Spleen (tissue), 11 donors: ENCODE measurements at regions not wholly inside any gene's neighbourhood (a gene's known extent, or its start where the extent isn't known, plus 50 kb on each side); places are given as distances from the start of the nearest gene placed in this dataset.

Experiments
- DNase-seq: peaks from one replicate; pipeline ENCODE4 v3.0.0-alpha.2; 2020
- H3K27ac ChIP-seq, 8 donors: fragments of 200-600 bp; sonication (generic) in 7 of 8; 1 replicate in 4 of 8; 2 replicates in 4 of 8; pipeline versions ENCODE4 v1.5.0 to v1.8.0; 2016 to 2021; ENCODE audit warnings: inconsistent platforms in 4 of 8, mild to moderate bottlenecking in 4 of 8, moderate library complexity in 1 of 8
- H3K27me3 ChIP-seq, 7 donors: fragments of 200-600 bp; sonication (generic) in 6 of 7; replicated peaks in 1 of 7; 1 replicate in 4 of 7; 2 replicates in 3 of 7; pipeline versions ENCODE4 v1.5.0 to v1.8.0; 2016 to 2021; ENCODE audit warnings: inconsistent platforms in 3 of 7, mild to moderate bottlenecking in 1 of 7
- H3K36me3 ChIP-seq, 6 donors: fragments of 200-600 bp; sonication (generic) in 5 of 6; 1 replicate in 4 of 6; 2 replicates in 2 of 6; pipeline versions ENCODE4 v1.5.0 to v1.8.0; 2016 to 2021; ENCODE audit warnings: inconsistent platforms in 2 of 6
- H3K4me1 ChIP-seq, 6 donors: fragments of 200-600 bp; sonication (generic) in 5 of 6; 1 replicate in 3 of 6; 2 replicates in 3 of 6; pipeline versions ENCODE4 v1.5.0 to v1.8.0; 2016 to 2021; ENCODE audit warnings: inconsistent platforms in 3 of 6
- H3K4me3 ChIP-seq, 8 donors: fragments of 200-600 bp; sonication (generic) in 7 of 8; 1 replicate in 4 of 8; 2 replicates in 4 of 8; pipeline versions ENCODE4 v1.5.0 to v1.8.0; 2016 to 2021; ENCODE audit warnings: inconsistent platforms in 4 of 8, mild to moderate bottlenecking in 4 of 8, moderate library complexity in 2 of 8
- H3K9me3 ChIP-seq, 8 donors: fragments of 200-600 bp; sonication (generic) in 7 of 8; 1 replicate in 4 of 8; 2 replicates in 4 of 8; pipeline versions ENCODE4 v1.5.0 to v1.8.0; 2016 to 2021; ENCODE audit warnings: inconsistent platforms in 4 of 8
- POLR2A ChIP-seq, 3 donors: fragments of 450-650 bp; IDR thresholded peaks; one replicate each; pipeline ENCODE4 v1.5.1; 2017; ENCODE audit warnings: antibody characterized with exemption in 3 of 3, mild to moderate bottlenecking in 1 of 3
- POLR2AphosphoS5 ChIP-seq, 3 donors: sonication (generic); formaldehyde crosslinking; IDR thresholded peaks; one replicate each; pipeline ENCODE4 v1.5.1; 2017; ENCODE audit warnings: antibody characterized with exemption in 3 of 3
- WGBS, 5 donors: extraction: QIAGEN DNeasy Blood & Tissue Kit in 3 of 5; methylation state at CpG; one replicate each; pipeline versions ENCODE4 v1.1.5 to v1.1.7; 2013 to 2018; 5-methylcytosine and 5-hydroxymethylcytosine counted together
- intact Hi-C: fragments of 100-400 bp; cut with DNase I; formaldehyde crosslinking; loops from one replicate; pipeline ENCODE4 v1.15.0; 2023; ENCODE audit warnings: low total_unique reads
- TF ChIP-seq, protein P1 (sequence below), 11 experiments: fragments of 200-600 bp in 7 of 11; fragments of 450-650 bp in 4 of 11; sonication (generic) in 4 of 11; IDR thresholded peaks in 8 of 11; conservative IDR thresholded peaks in 3 of 11; 1 replicate in 7 of 11; 2 replicates in 4 of 11; pipeline versions ENCODE4 v1.4.0 to v1.8.0; 2016 to 2021; ENCODE audit warnings: antibody characterized with exemption in 11 of 11, inconsistent platforms in 4 of 11, mild to moderate bottlenecking in 1 of 11
- donor health status: healthy with polysubstance abuse.
- donor health status: DM: no; HTN: no; CAD: no; lungs with moderate emphysema.
- donor health status: DM: no; HTN: no; CAD: no.
- donor health status: Bipolar disorder and iron deficiency.
- donor health status: healthy.
- donor health status: DM: no; HTN: no; CAD: no.
- donor health status: DM: yes; HTN: yes; CAD: no.

DNA sequence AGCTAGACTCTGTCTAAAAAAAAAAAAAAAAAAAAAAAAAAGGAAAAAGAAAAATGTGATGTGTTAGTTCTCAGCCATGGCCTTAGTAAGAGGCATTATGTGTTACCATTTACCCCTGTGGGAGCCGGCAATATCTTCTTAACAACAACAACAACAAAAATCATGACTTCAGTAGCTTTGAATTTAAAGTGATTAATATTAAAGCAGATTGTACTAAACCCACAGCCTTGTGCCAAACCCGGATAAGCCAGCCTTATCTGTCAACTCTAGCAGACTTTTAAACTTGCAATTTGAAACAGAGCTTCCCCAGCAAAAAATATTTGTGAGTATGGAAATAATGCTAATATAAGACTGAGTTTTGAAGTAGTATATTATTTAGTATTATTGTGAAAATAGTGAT, 462.1 kb upstream of the GNPDA2 start:
- no peaks in the 10 kb centered on the region for H3K4me1 ChIP-seq
- intact Hi-C loops: loop anchor here (5.0 kb wide), 1 partner anchor 211 kb away; no protein-coding TSS in a partner anchor
- no peak overlapping the region for H3K4me3 ChIP-seq
- WGBS, 5 donors: 79 to 88% (median 84%) methylated on average over 2 of the region's 2 CpGs
- TF ChIP-seq, protein P1, sequence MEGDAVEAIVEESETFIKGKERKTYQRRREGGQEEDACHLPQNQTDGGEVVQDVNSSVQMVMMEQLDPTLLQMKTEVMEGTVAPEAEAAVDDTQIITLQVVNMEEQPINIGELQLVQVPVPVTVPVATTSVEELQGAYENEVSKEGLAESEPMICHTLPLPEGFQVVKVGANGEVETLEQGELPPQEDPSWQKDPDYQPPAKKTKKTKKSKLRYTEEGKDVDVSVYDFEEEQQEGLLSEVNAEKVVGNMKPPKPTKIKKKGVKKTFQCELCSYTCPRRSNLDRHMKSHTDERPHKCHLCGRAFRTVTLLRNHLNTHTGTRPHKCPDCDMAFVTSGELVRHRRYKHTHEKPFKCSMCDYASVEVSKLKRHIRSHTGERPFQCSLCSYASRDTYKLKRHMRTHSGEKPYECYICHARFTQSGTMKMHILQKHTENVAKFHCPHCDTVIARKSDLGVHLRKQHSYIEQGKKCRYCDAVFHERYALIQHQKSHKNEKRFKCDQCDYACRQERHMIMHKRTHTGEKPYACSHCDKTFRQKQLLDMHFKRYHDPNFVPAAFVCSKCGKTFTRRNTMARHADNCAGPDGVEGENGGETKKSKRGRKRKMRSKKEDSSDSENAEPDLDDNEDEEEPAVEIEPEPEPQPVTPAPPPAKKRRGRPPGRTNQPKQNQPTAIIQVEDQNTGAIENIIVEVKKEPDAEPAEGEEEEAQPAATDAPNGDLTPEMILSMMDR (IDR thresholded peaks at IDR 0.05 in 8 of 11, conservative IDR thresholded peaks at IDR 0.05 in 3 of 11): no peak
- TF ChIP-seq POLR2AphosphoS5 (IDR thresholded peaks at IDR 0.05): no peak
- TF ChIP-seq POLR2A (IDR thresholded peaks at IDR 0.05): no peak
- no peak overlapping the region for H3K27ac ChIP-seq
- no peaks in the 10 kb centered on the region for H3K27me3 ChIP-seq
- no peak for DNase-seq
- no peaks in the 10 kb centered on the region for H3K36me3 ChIP-seq
- H3K9me3 ChIP-seq: no peaks in the 10 kb centered on the region

GRCh38 chr4:45186249-45186648, 459.9 kb upstream of the GNPDA2 start:
- no peaks in the 10 kb centered on the region for H3K9me3 ChIP-seq
- no peaks in the 10 kb centered on the region for H3K4me1 ChIP-seq
- intact Hi-C loops: loop anchor here (5.0 kb wide), 1 partner anchor 209 kb away; no protein-coding TSS in a partner anchor
- H3K27ac ChIP-seq: no peak overlapping the region
- H3K4me3 ChIP-seq: no peak overlapping the region
- no peaks in the 10 kb centered on the region for H3K27me3 ChIP-seq
- no peak for DNase-seq
- 79 to 86% (median 81%) methylated on average over 4 of the region's 4 CpGs for WGBS, 5 donors
- no peak for TF ChIP-seq POLR2A (IDR thresholded peaks at IDR 0.05)
- TF ChIP-seq, protein P1 (IDR thresholded peaks at IDR 0.05 in 8 of 11, conservative IDR thresholded peaks at IDR 0.05 in 3 of 11): no peak
- no peak for TF ChIP-seq POLR2AphosphoS5 (IDR thresholded peaks at IDR 0.05)
- no peaks in the 10 kb centered on the region for H3K36me3 ChIP-seq

- Histone ChIP-seq H3K4me3 (no peak overlapping the region), H3K36me3 (no peaks in the 10 kb centered on the region), H3K4me1 (no peaks in the 10 kb centered on the region), H3K27me3 (no peaks in the 10 kb centered on the region), H3K9me3 (no peaks in the 10 kb centered on the region), H3K27ac (no peak overlapping the region)
- WGBS, 5 donors: 49 to 75% (median 66%) methylated on average over 2 of the region's 2 CpGs
- intact Hi-C loops: no loop called here
- no peak for DNase-seq
- TF ChIP-seq POLR2AphosphoS5 (IDR thresholded peaks at IDR 0.05) (no peak), POLR2A (IDR thresholded peaks at IDR 0.05) (no peak)
- TF ChIP-seq, protein P1 (IDR thresholded peaks at IDR 0.05 in 8 of 11, conservative IDR thresholded peaks at IDR 0.05 in 3 of 11): no peak
Measured at GRCh38 chr4:45183905-45184304, 457.5 kb upstream of the GNPDA2 start.

- Histone ChIP-seq H3K9me3 (peaks cover 0 to 26% (median 3%) of the 10 kb centered on the region in 8 donors), H3K27me3 (no peaks in the 10 kb centered on the region), H3K4me1 (no peaks in the 10 kb centered on the region), H3K36me3 (no peaks in the 10 kb centered on the region), H3K27ac (no peak overlapping the region), H3K4me3 (no peak overlapping the region)
- TF ChIP-seq POLR2AphosphoS5 (IDR thresholded peaks at IDR 0.05) (no peak), POLR2A (IDR thresholded peaks at IDR 0.05) (no peak)
- TF ChIP-seq, protein P1 (IDR thresholded peaks at IDR 0.05 in 8 of 11, conservative IDR thresholded peaks at IDR 0.05 in 3 of 11): no peak
- DNase-seq: no peak
- intact Hi-C loops: no loop called here
- 80 to 92% (median 85%) methylated on average over 5 to 6 of the region's 6 CpGs for WGBS, 5 donors
Measured at GRCh38 chr4:45172636-45173035, 446.3 kb upstream of the GNPDA2 start.
